Ishikawa (cell line): ENCODE measurements at regions not wholly inside any gene's neighbourhood (a gene's known extent, or its start where the extent isn't known, plus 50 kb on each side); places are given as distances from the start of the nearest gene placed in this dataset.

Experiments
- CEBPB ChIP-seq: IDR thresholded peaks from 2 replicates; pipeline ENCODE4 v1.6.1; 2012
- CREB1 ChIP-seq: IDR thresholded peaks from 2 replicates; pipeline ENCODE4 v1.6.1; 2012; ENCODE audit warnings: low read depth
- EGR1 ChIP-seq: IDR thresholded peaks from 2 replicates; pipeline ENCODE4 v1.6.1; 2012
- EP300 ChIP-seq: IDR thresholded peaks from 2 replicates; pipeline ENCODE4 v1.6.1; 2012; ENCODE audit warnings: borderline replicate concordance
- FOXM1 ChIP-seq: IDR thresholded peaks from 2 replicates; pipeline ENCODE4 v1.6.1; 2012; ENCODE audit warnings: low read depth, borderline replicate concordance
- MAX ChIP-seq: IDR thresholded peaks from 2 replicates; pipeline ENCODE4 v1.6.1; 2012
- NFIC ChIP-seq: IDR thresholded peaks from 2 replicates; pipeline ENCODE4 v1.6.1; 2012
- RAD21 ChIP-seq: IDR thresholded peaks from 2 replicates; pipeline ENCODE4 v1.6.1; 2012; ENCODE audit warnings: low read depth
- REST ChIP-seq: IDR thresholded peaks from 2 replicates; pipeline ENCODE4 v1.6.1; 2012; ENCODE audit warnings: low read depth, mild to moderate bottlenecking
- TAF1 ChIP-seq: IDR thresholded peaks from 2 replicates; pipeline ENCODE4 v1.6.1; 2012; ENCODE audit warnings: low read depth, mild to moderate bottlenecking
- TCF12 ChIP-seq: IDR thresholded peaks from 2 replicates; pipeline ENCODE4 v1.6.1; 2012; ENCODE audit warnings: low read depth
- TEAD4 ChIP-seq: IDR thresholded peaks from 2 replicates; pipeline ENCODE4 v1.6.1; 2012
- USF1 ChIP-seq: IDR thresholded peaks from 2 replicates; pipeline ENCODE4 v1.6.1; 2012
- YY1 ChIP-seq: IDR thresholded peaks from 2 replicates; pipeline ENCODE4 v1.6.1; 2012; ENCODE audit warnings: low read depth
- ZBTB7A ChIP-seq: IDR thresholded peaks from 2 replicates; pipeline ENCODE4 v1.6.1; 2012; ENCODE audit warnings: low read depth

GRCh38 chr7:66558201-66558641, 70.5 kb upstream of the KCTD7 start:
- TF ChIP-seq CREB1 (no peak), YY1 (no peak), RAD21 (no peak), NFIC (no peak), USF1 (no peak), TEAD4 (no peak), MAX (no peak), TCF12 (no peak), REST (no peak), EP300 (no peak)

GRCh38 chr7:66558660-66559465, 69.8 kb upstream of the KCTD7 start:
- TF ChIP-seq NFIC (no peak), CREB1 (no peak), TCF12 (no peak), RAD21 (no peak), CEBPB (no peak), REST (no peak), MAX (no peak), YY1 (no peak), ZBTB7A (no peak), EGR1 (no peak), TAF1 (no peak), TEAD4 (no peak), EP300 (no peak), FOXM1 (no peak), USF1 (no peak)

GRCh38 chr7:66564045-66564444, 64.6 kb upstream of the KCTD7 start:
- TF ChIP-seq RAD21 (no peak), USF1 (no peak), FOXM1 (no peak), TEAD4 (no peak), REST (no peak), EGR1 (no peak), TAF1 (no peak), NFIC (no peak), ZBTB7A (no peak), MAX (no peak), YY1 (no peak), EP300 (no peak), TCF12 (no peak)

- TF ChIP-seq REST (no peak), CEBPB (no peak), YY1 (no peak), USF1 (no peak), CREB1 (no peak), RAD21 (no peak), TCF12 (no peak), ZBTB7A (no peak)
Observed at GRCh38 chr7:66571568-66571967, 57.1 kb upstream of the KCTD7 start.
